NK-92 treated with Interleukin-12 subunit alpha and Interleukin-12 subunit beta, amount 100 ng/mL, for 24 hours (cell line): ENCODE measurements at regions not wholly inside any gene's neighbourhood (a gene's known extent, or its start where the extent isn't known, plus 50 kb on each side); places are given as distances from the start of the nearest gene placed in this dataset.

ENCODE experiments used
- DNase-seq: peaks from one replicate; lab custom pipeline; 2025; lab: John Stamatoyannopoulos, UW

GRCh38 chr6:104574135-104574750 is 285.5 kb downstream of the HACE1 start:
- no peak for DNase-seq

- DNase-seq: no peak
These were observed 286.4 kb downstream of the HACE1 start for GRCh38 chr6:104573350-104573749.

DNA sequence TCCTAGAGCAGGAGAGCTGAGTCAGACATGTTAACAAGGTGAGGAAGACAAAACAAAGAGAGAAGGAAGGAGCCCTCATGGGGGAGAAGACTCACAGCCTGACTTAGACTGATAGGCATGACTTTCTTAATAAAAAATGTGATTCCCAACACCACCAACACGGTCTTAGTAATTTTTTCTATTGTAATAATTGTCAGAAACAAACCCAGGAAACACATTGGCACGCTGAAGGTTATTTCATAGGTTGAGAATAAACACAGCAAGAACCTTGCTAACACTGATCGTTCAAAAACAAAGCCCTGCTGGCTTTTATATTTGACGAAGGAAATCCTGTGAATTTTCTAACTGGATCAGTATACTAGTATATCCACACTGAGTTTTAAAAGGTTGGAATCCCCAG is 286.8 kb downstream of the HACE1 start:
- no peak for DNase-seq

DNA sequence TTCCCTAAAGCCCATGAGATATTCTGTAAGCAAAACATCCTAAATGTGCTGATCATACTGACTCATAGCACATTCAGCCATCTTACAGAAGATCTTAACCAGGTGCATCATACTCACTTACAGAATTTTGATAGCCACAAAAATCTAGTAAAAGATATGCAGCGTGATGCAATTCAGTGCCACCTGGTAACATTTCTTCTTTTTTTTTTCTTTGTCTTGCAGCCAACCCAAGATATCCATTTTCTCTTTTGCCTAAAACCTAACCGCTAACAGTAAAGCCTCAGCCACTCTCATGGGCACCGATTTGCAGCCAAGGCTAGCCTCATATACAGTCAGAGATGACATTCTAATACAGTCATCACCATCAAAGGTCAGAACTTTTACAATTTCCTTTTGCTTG is 293.3 kb downstream of the HACE1 start:
- DNase-seq: no peak

DNA sequence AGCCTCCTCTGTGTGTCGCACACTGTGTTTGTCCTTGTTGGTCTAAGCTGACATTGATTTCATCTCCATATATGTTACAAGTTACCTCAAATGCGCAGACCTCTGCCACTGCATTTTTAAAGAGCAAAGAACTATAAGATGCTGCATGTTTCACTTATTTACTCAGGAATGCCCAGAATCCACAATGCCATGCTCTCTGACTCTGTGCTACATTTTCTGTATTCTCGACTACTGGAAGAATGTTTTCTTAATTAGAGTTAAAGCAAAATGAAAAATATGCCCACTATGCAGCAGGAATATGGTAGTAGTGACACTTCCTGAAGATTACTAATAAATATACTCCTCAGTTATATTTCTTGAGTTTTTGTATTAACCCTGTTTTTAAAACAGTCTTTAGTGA is 296.4 kb downstream of the HACE1 start:
- DNase-seq: no peak

DNA sequence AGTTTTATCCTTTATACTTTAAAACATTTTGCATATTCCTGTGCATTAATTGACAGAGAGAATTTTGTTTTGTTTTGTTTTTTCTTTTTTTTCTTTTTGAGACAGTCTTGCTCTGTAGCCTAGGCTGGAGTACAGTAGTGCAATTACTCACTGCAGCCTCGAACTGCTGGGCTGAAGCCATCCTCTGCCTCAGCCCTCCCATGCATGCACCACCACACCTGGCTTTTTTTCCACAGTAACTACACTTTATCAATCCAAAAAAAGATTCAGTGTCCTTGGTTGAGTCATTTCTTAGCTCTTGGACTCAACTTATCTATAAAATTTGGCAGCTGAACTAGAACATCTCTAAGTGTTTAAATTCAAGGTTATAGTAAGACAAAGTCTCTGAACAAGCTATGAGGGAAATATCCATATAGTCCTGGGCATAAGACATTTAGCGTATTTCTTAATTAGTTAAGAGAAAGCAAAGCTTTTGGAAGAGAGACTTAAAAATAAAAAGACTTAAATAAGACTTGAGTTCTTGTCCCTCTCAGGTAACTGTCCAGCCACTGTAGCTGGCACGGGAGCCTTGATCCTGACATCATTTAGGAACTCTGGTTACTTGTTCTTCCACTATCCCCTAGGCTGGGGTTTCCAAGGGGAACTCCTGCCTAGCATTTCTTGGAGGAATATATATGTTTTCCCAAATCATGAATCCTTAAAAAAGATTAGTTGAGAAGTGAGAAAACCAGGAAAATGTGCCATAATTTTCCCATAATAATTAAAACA is 300.1 kb downstream of the HACE1 start:
- no peak for DNase-seq

GRCh38 chr6:104558746-104559145 is 301.0 kb downstream of the HACE1 start:
- DNase-seq: no peak

DNA sequence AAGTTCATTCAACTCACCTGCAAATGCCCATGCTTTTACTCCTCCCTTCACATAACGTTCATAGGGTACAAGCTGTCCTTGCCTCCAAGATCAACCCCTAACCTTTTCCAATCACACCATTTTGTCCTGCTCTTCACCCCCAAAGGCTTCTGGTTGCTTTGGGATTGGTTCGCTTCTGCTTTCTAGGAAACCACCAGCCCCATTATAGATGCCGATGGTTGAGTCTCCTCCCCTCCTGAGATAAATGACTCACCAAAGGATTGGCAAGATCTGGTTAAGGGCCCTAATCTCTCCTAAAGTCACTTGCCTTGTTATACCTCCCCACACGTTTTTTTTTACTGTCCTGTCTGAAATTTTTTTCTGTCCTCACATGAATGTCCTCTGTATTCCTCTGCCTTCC is 311.4 kb downstream of the HACE1 start:
- no peak for DNase-seq

DNA sequence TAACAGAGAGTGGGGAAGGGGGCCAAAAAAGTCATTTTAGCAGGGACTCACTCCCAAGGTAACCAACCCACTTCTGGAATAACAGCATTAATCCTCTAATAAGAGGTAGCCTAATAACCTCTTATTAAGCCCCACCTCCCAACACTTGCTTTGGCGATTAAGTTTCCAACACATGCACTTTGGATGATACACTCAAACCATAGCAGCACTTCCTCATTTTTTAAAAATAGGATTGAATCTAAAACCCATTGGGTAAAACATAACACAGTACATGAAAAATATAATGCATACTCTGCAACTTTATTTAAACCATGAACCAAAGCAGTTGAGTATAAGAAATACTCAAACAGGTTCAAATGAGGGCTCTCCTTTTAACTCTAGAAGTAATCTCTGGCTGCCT is 318.3 kb downstream of the HACE1 start:
- no peak for DNase-seq

- no peak for DNase-seq
These were observed 319.0 kb downstream of the HACE1 start for GRCh38 chr6:104540743-104541142.

GRCh38 chr6:104539173-104539572 is 320.5 kb downstream of the HACE1 start:
- no peak for DNase-seq

GRCh38 chr6:104537872-104538271 is 321.8 kb downstream of the HACE1 start:
- no peak for DNase-seq

DNA sequence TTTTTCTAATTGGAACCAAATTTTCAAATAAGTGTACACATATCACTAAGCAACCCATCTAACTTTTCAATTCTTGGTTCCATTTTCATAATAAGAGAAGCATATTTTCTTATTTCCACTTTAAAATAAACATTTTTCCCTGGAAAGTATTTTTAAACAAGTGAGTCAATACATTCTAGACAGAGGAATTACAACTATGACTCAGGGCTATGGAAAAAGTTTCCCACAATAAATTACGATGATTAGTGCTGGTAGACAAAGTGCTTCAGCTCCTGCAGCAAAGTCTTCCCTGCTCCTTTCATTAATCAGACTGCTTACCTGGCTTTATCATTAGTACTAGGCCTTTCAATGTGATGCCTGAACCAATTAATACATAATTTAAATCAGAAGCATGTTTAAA is 322.5 kb downstream of the HACE1 start:
- no peak for DNase-seq

- DNase-seq: no peak
These were observed 327.3 kb downstream of the HACE1 start for GRCh38 chr6:104532462-104532861.

GRCh38 chr6:104531646-104532045 is 328.1 kb downstream of the HACE1 start:
- DNase-seq: no peak

DNA sequence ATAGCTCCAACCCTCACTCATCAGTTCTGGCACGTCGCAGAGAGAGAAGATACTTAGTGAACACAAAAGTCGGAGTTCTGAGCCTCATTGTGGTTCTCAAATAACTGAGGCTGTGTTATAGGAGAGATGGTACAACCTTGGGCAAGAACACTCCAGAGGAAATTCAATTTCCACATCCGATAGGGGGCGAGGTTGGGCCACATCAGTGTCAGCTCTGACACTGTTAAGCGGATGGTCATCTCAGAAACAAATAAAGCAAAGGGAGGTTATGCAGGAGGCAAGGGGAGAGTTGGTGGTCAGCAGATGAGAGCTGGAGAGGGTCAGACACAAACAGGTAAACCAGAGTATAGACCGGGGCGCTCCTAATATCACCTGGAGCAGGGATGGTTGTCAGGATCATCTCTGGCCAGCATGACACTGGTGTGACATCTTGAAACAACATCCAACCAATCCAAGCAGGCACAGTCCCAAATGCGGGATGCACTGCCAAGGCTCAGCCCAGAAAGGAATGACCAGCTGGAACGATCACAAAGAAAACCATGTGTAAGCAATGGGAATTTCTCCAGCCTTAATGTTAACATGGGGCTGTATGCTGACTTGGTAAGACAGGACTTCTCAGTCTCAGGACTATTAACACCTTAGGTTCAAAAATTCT is 331.8 kb downstream of the HACE1 start:
- no peak for DNase-seq

GRCh38 chr6:104527311-104527710 is 332.4 kb downstream of the HACE1 start:
- DNase-seq: no peak

DNA sequence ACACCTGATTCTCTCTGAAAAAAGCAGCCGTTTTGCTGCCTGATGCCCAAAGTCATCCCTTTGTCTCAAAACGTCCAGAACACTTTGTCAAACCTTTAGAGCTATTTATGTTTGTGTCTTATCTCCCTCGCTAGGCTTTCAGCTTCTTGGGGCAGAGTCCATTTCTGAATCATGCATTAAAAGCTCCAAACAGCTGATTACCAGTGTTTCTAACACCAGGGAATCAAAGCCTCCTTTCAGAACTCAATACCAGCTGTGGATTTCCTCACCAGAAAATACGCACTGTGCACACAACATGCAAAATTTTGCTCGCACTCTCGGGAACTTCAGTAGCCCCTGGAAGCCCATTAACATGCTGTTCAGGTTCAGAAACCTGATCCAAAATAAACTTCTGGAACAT is 333.3 kb downstream of the HACE1 start:
- no peak for DNase-seq

- peak; percentile 26 for DNase-seq
These were observed 333.9 kb downstream of the HACE1 start for GRCh38 chr6:104525677-104526322.

DNA sequence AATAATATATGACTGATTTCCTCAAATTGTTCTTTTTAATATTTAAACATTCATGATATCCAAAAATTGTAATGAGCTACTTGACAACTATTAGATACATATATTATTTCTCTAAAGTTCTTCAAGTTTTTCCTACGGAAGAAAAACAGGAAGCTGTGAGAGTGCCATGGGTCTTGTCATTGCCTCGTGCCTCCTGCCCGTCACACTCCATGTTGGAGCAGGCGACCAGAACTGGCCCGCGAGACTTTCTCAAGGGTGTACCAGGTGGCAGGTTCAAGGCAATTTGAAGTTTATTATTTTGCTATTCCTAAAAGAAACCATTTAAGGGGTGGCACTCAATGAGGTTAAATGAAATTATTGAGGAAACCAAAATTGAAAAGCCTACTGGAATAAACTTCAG is 337.2 kb downstream of the HACE1 start:
- DNase-seq: no peak

DNA sequence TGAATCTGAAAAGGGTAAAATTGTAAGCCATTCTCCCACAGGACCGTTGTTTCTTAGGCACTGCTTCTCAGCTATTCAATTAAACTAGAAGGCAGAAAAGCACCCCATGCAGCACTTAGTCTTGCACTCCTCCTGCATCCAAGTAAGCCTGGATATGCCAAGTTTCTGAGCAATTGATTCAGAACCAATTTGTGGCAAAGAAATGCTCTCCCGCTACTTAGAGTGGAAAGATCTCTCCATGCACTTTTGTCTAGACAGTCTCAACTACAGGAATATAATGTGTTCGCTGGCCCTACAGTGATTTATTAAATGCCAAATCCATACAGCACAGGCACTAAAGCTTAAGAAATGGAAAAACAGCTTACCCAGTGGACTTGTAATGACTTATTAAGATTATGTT is 338.5 kb downstream of the HACE1 start:
- no peak for DNase-seq

DNA sequence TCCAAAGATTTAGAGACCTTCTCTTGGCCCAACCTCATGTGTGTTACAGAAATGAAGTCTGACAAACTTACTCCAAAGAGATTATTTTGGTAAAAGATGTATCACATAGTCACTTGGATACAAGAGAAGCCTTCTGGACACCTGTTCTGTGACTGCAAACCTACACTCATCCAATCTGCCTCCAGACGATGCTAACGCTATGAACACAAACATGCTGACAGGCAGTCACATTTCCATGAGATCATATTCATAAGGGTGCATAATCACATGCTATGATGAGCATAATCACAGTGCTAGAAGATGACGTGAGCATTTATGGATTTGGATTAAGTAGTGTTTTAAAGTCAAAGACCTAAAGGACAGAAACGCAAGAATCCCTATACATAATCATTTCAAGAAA is 340.2 kb downstream of the HACE1 start:
- no peak for DNase-seq

- DNase-seq: no peak
These were observed 350.4 kb downstream of the HACE1 start for GRCh38 chr6:104509355-104509754.
